H54 (cell line): ENCODE measurements at regions not wholly inside any gene's neighbourhood (a gene's known extent, or its start where the extent isn't known, plus 50 kb on each side); places are given as distances from the start of the nearest gene placed in this dataset.

Source experiments
- DNase-seq: peaks from one replicate; pipeline ENCODE4 v3.0.0; 2011; ENCODE audit warnings: low spot score, mixed read lengths; ENCODE audit not compliant: insufficient read length
- FAIRE-seq: peaks from 3 replicates; lab custom pipeline; 2011; peaks lifted over from hg19 to GRCh38; lab: Jason Lieb, UNC
- POLR2A ChIP-seq: IDR thresholded peaks from 2 replicates; pipeline ENCODE4 v1.6.1; 2011; ENCODE audit warnings: low read depth, mild to moderate bottlenecking, low read length

DNA sequence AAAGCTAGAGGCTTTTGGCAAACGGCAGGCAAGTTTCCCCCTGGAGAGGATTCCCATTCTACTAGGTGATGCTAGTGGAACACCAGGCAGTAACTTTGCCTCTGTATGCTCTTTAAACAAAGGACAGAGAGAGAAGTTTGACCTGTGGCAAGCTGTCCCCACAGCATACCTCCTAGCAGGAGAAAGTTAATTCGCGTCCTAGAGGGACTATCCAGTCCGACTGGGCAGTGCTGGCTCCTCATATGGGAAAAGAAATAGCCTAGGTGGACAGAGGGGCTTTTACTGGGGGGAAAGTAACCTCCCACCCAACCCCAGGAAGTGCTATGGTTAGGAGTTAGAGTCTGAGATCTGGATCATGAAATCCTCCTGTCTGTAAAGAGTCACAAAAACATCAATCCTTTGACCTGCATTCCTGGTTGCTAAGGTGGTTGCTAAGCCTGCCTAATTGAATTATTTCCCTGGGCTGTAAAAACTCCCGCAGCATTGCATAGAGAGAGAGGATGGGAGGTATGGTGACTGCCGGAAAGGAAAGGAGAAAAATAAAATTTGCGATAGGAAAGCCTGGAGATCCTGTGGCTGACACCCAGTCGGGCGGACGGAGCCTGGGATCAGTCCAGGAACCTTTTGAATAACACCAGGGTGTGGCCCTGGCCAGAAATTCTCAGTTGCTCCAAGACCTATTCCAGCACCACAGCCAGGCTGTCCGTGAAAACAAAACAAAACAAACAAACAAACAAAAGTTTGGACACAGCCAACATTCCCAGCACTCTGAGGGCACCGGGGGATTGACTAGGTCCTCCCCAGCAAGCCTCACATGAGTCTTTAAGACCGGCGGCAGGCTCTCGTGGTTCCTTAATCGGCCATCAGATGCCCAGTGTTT, 67.7 kb upstream of the ATP11B start:
- DNase-seq (no peak), FAIRE-seq (no peak)
- no peak for TF ChIP-seq POLR2A

DNA sequence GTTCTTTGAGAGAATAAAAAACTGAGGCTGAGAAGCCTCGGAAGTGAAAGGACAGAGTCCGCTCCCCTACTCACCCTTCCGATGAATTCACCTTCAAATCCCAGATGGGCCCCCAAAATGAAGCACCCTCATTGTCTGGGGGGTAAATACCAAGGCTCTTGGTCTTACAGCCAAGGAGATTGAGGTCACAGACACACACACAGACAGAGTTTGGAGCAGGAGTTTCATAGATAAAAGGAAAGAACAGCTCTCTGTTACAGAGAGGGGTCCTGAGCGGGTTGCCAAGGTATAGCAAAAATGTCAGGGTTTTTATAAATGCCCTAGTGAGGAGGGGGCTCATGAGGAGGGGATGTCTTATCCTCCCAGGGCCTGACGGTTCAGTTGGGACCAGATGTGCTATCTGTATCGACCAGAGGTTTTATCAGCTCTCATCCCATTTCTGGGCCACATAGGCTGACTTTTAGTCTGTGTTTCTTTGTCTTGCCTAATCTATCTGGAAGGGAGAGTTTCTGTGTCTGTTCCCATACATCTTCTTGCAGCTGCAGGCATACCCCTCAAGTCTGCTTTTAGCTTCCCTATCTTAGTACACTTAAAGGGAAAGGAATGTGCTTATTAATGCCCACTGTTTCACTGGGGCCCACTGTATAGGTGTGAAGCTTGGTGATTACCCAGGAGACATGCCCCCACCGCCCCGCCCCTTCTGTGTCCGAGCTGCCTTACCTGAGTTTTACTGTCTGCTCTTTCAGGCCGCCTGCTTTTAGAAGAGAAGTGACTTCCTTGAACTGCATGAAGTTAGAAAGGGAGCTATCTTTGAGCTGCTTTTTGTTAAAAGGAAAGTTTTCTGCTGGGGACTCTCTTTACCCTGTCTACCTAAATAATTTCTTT, 66.8 kb upstream of the ATP11B start:
- FAIRE-seq (no peak), DNase-seq (no peak)
- no peak for TF ChIP-seq POLR2A

DNA sequence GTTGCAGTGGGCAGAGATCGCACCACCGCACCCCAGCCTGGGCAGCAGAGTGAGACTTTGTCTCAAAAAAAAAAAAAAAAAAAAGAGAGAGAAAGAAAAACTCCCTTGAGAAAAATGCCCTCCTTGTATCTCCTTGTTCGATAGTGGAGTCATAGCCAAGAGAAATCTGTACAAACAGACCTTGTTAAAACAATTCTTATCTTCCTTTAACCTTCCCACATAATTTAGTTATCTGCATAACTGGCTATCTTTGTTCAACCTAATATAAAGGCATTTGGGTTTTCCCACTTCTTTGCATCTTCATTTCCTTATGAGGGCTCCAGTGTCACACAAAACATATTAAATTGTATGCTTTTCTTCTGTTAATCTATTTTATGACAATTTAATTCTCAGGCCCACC, 65.1 kb upstream of the ATP11B start:
- FAIRE-seq (no peak), DNase-seq (no peak)
- no peak for TF ChIP-seq POLR2A

DNA sequence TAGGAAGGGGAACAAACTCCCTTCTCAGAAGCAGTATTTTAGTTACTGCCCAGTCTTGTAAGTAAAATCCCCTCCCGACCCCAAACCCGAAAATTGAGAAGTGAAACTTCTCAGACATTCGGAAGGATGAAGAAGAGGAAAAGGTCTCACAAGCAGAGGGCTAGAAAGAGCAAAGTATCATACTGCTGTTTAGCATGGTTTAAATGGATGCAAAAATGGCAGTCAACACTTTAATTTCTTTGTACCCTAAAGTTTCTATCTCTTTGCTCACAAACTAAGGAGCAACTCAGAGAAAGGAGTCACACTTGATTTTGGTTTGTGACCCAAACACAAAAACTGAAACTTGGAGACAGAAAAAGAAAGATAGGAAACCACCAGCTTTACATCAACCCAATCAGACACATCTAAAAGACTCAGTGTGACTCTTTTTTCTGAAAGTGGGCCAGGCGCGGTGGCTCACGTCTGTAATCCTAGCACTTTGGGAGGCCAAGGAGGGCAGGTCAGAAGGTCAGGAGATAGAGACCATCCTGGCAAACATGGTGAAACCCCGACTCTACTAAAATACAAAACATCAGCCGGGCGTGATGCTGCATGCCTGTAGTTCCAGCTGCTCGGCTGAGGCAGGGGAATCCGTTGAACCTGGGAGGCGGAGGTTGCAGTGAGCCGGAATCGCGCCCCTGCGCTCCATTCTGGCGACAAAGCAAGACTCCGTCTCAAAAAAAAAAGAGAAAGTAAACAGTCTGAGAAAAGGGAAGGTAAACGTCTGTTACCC, 63.2 kb upstream of the ATP11B start:
- TF ChIP-seq POLR2A: no peak
- no peak for DNase-seq

DNA sequence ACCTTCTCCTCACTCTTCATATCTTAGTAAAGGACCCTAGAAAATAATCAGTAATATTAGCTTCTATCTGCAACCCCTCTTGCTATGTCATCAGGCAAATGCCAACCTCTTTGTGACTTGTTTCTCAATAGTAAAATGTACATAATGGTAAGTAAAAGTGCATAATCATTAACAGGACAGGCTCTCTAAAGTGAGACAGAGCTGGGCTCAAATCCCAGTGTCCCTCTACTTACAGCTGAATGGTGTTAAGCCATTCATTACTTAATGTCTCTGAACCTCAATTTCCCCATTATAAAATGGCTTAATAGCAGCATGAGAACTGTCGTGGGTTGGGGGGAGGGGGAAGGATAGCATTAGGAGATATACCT, 62.6 kb upstream of the ATP11B start:
- no peak for DNase-seq
- no peak for TF ChIP-seq POLR2A
- no peak for FAIRE-seq

More for the DNA sequence above, 63.2 kb upstream of the ATP11B start:
- no peak for FAIRE-seq

DNA sequence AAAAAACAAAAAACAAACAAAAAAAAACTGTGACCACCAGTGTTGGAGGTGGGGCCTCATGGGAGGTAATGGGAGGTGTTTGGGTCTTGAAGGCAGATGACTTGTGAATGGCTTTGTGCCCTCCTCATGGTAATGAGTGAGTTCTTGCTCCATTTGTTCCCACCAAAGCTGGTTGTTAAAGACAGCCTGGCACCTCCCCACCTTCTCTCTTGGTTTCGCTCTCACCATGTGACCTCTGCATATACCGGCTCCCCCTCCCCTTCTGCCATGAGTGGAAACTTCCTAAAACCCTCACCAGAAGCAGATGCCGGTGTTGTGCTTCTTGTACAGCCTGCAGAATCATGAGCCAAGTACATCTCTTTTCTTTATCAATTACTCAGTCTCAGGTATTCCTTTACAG, 61.5 kb upstream of the ATP11B start:
- no peak for TF ChIP-seq POLR2A
- DNase-seq (no peak), FAIRE-seq (no peak)

DNA sequence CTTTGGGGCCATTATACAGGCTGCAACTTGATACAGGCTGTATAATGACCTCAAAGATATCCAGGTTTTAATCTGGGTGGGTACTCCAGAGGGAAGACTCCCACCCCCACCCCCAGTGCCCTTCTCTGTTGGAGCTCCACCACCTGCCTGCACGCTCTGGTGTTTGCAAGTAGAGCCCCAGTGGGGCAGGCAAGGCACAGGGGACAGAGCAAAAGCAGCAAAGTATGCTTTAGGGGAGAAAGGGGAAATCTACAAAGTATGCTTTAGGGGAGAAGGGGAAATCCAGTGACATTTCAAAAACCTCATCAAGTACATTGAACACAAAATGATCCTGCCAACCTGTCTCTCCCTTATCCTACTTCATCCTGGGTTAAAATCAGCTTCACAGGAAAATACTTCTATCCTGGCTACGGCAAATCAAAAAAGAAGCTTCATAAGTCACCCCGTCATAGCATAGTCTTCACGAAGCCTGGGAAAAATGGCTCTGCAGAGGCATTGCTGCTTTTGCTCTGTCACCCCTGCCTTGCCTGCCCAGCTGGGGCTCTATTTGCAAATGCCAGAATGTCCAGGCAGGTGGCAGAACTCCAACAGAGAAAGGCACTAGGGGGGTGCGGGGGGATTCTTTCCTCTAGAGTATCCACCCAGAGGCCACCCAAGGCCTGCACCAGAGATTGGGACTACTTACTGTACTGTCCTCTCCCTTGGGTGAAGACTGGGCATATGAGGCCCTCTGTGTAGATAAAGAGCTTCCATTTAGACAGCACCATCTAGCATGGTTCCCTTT, 60.9 kb upstream of the ATP11B start:
- TF ChIP-seq POLR2A: no peak
- no peak for DNase-seq
- FAIRE-seq: no peak

DNA sequence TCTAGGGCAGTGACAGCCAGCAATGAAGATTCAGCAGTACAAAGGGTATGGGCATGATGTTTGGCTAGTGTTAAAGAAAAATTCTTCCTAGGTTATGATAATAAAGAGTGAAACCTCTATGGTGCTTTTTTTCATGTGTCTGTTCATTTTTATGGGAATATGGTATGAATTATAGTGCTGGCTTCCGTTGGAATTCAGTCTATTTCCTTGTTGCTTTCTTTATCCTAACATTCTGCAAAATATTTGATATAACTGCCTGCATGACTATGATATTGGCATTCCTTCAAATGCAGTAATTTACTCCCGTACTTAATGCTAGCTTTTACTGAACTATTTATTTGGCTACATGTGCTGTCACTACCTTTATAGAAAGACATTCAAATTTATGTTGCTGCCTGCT, 57.6 kb upstream of the ATP11B start:
- peak; percentile 50 for FAIRE-seq
- no peak for TF ChIP-seq POLR2A
- no peak for DNase-seq

DNA sequence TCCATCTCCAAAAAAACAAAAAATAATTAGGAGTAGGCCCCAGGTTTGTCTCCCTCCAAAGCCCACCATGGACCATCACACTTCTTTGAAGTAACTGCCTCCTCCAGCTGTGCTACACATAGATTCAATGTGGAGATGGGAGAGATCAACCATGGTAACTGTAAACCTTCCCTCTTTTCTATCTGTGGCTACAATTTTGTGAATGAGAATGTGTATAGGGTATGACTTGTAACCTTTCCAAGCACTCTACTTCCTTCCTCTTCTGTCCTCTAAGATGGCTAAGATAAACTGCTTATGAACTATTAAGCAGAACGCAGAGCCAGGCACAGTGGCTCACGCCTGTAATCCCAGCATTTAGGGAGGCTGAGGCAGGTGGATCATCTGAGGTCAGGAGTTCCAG, 55.5 kb upstream of the ATP11B start:
- DNase-seq (no peak), FAIRE-seq (no peak)
- TF ChIP-seq POLR2A: no peak

DNA sequence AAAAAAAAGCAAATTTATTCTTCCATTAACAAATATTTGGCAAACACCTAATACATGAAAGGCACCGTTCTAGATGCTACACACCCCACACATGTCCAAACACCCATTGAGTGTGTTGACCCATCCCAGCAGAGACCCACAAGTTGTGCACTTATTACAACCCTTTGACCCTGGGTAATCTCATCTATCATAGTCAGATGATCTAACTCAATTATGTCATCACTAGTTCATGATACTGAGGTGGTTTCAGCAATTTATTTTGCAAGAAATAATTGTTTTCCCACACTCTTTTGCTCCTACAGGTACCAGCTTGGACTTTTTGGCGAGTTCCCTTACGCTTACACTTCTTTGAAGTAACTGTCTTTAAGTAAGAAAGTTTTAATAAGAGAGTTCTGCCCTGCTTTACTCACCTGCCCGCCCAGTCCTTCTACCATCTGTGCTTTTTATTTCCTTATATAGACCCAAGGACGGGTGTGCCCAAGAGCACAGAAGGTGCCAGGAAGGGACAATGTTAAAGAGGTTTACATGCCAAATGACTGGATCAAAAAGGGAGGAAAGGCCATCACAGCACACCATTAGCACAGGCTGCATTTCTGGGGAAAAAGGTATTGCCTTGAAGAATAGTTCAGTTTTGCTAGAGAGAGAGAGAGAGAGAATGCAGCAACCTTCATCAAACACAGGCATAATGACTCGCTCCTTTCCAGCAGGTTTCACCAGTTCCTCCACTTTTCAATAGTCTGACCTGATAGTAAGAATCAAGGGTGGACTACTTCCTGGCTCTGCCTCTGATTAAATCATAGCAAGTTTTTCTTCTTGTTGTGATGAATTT, 54.5 kb upstream of the ATP11B start:
- FAIRE-seq (peak; percentile 23), DNase-seq (no peak)
- no peak for TF ChIP-seq POLR2A

DNA sequence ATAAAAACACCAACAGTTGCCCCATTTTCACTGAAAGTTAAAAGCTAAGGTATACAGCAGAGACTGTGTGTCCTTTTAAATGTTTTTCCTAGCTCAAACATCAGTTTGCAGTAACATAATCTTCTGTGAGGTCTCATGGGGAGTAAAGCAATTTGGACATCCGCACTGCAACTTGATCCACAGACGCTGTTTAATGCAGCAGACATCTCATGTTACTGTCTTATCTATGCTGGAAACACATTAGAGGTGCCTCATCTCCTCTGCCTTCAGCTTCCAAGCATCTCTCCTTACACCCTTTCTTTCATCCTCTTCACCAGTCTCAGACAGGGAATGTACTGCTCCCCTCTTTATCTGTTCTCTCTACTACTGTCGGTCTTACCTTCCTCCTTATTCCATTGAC, 53.7 kb upstream of the ATP11B start:
- DNase-seq (no peak), FAIRE-seq (no peak)
- TF ChIP-seq POLR2A: no peak

DNA sequence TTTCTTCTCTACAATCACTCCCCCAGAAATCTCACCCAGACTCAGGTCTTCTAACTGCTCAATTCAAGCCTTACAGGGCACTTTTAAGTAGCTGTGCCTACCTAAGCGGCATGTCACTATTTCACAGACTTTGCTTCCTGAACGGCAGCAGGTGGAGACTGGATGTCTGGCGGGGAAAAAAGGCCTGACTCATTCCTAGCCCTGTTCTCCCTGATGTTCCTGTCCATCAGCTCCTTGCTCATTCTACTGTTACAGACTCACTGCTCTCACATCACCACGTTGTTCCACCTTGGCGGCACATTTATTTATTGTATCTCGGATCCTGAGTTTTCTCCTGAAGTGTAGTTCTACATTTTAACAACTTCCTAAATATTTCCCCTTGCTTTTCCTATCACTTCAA, 52.6 kb upstream of the ATP11B start:
- FAIRE-seq (peak; percentile 86), DNase-seq (peak; percentile 19)
- no peak for TF ChIP-seq POLR2A
